PFSK-1 (cell line): ENCODE measurements at regions not wholly inside any gene's neighbourhood (a gene's known extent, or its start where the extent isn't known, plus 50 kb on each side); places are given as distances from the start of the nearest gene placed in this dataset.

Experiments used
- FOXP2 ChIP-seq: optimal IDR thresholded peaks from 2 replicates; pipeline ENCODE3; 2011; ENCODE audit warnings: borderline replicate concordance, control low read depth, inconsistent platforms; ENCODE audit not compliant: insufficient read depth; ENCODE audit errors: extremely low read length, extremely low read depth
- POLR2AphosphoS5 ChIP-seq: IDR thresholded peaks from 2 replicates; pipeline ENCODE4 v1.6.1; 2012; ENCODE audit warnings: low read depth, mild to moderate bottlenecking, control low read depth, low read length, moderate library complexity
- SIN3A ChIP-seq: IDR thresholded peaks from 2 replicates; pipeline ENCODE4 v1.6.1; 2012; ENCODE audit warnings: mild to moderate bottlenecking, low read length, moderate library complexity, borderline replicate concordance; ENCODE audit not compliant: insufficient read depth
- TAF1 ChIP-seq: IDR thresholded peaks from 2 replicates; pipeline ENCODE4 v1.6.1; 2012; ENCODE audit warnings: low read length, control low read depth, borderline replicate concordance; ENCODE audit not compliant: insufficient read depth
- TF ChIP-seq, protein P1 (sequence below), 2 experiments: IDR thresholded peaks; 2 replicates each; pipeline versions ENCODE4 v1.6.1 to v1.8.0; 2011 to 2012; ENCODE audit warnings: low read depth in 2 of 2, low read length in 2 of 2, control low read depth in 1 of 2, inconsistent platforms in 1 of 2, mild to moderate bottlenecking in 1 of 2, moderate library complexity in 1 of 2; ENCODE audit not compliant: insufficient read depth in 1 of 2

DNA sequence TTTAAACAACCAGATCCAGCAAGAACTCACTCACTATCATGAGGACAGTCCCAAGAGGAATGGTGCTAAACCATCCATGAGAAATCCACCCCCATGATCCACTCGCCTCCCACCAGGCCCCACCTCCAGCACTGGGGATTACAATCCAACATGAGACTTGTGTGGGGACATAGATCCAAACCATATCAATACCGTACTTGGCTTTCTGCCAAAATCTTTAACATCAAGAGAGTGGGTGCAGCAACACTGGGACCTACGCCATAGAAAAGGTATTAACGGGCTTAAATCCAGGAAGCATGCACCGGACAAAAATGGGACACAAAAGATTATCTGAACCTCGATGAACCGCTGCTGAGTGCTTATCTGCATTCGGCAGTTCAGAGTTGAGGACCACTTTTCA is 322.3 kb upstream of the ARID1B start:
- TF ChIP-seq, protein P1, sequence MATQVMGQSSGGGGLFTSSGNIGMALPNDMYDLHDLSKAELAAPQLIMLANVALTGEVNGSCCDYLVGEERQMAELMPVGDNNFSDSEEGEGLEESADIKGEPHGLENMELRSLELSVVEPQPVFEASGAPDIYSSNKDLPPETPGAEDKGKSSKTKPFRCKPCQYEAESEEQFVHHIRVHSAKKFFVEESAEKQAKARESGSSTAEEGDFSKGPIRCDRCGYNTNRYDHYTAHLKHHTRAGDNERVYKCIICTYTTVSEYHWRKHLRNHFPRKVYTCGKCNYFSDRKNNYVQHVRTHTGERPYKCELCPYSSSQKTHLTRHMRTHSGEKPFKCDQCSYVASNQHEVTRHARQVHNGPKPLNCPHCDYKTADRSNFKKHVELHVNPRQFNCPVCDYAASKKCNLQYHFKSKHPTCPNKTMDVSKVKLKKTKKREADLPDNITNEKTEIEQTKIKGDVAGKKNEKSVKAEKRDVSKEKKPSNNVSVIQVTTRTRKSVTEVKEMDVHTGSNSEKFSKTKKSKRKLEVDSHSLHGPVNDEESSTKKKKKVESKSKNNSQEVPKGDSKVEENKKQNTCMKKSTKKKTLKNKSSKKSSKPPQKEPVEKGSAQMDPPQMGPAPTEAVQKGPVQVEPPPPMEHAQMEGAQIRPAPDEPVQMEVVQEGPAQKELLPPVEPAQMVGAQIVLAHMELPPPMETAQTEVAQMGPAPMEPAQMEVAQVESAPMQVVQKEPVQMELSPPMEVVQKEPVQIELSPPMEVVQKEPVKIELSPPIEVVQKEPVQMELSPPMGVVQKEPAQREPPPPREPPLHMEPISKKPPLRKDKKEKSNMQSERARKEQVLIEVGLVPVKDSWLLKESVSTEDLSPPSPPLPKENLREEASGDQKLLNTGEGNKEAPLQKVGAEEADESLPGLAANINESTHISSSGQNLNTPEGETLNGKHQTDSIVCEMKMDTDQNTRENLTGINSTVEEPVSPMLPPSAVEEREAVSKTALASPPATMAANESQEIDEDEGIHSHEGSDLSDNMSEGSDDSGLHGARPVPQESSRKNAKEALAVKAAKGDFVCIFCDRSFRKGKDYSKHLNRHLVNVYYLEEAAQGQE (IDR thresholded peaks at IDR 0.05; ENCODE audit: insufficient read depth in 1 of 2, low read depth in 2 of 2, low read length in 2 of 2), result no peak
- TF ChIP-seq POLR2AphosphoS5, result no peak
- TF ChIP-seq TAF1, result no peak
- no peak for TF ChIP-seq SIN3A
- TF ChIP-seq FOXP2, result no peak

DNA sequence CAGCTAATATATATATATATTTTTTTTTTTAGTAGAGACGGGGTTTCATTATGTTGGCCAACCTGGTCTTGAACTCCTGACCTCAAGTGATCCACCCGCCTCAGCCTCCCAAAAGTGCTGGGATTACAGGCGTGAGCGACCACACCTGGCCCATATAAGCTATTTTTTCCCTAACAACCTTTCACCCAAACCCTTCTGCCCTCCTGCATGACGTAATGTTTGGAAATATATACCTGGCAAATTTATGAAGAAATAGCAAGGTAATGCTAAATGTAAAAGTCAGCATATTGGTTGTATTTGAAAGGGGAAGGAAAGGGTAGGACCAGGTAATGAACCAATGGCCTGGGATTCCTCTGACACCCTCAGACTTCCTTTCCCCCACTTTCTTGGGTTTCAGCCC is 325.5 kb upstream of the ARID1B start:
- TF ChIP-seq, protein P1 (IDR thresholded peaks at IDR 0.05; ENCODE audit: insufficient read depth in 1 of 2, low read depth in 2 of 2, low read length in 2 of 2), result no peak
- TF ChIP-seq SIN3A (no peak), FOXP2 (no peak), POLR2AphosphoS5 (no peak), TAF1 (no peak)

DNA sequence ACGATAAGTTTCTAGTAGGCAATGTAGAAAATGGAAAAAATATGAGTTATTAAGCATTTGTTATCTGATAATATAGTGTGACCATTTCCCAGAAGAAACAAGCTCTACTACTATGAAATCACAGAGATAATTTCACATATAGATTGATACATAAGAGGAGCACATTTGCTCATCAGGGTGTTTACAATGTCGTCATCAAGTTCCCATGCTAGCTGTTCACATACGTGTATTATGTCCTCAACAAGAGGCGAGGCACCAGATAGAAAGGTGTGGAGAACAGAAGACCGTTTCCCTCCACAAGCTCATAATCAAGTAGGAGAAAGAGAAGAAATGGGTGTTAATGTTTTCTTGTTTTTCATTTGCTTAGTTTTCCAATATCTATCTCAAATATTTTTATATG is 326.1 kb upstream of the ARID1B start:
- TF ChIP-seq SIN3A (no peak), TAF1 (no peak), FOXP2 (no peak), POLR2AphosphoS5 (no peak)
- TF ChIP-seq, protein P1 (IDR thresholded peaks at IDR 0.05; ENCODE audit: insufficient read depth in 1 of 2, low read depth in 2 of 2, low read length in 2 of 2), result no peak

GRCh38 chr6:156450421-156450820 is 326.8 kb upstream of the ARID1B start:
- TF ChIP-seq TAF1 (no peak), POLR2AphosphoS5 (no peak), FOXP2 (no peak), SIN3A (no peak)
- TF ChIP-seq, protein P1 (IDR thresholded peaks at IDR 0.05; ENCODE audit: insufficient read depth in 1 of 2, low read depth in 2 of 2, low read length in 2 of 2), result no peak

- TF ChIP-seq FOXP2 (no peak), POLR2AphosphoS5 (no peak), TAF1 (no peak), SIN3A (no peak)
- TF ChIP-seq, protein P1 (IDR thresholded peaks at IDR 0.05; ENCODE audit: insufficient read depth in 1 of 2, low read depth in 2 of 2, low read length in 2 of 2), result no peak
These were observed 327.6 kb upstream of the ARID1B start for GRCh38 chr6:156449569-156449968.
